Fibroblast of upper back skin (primary cell): ENCODE measurements at regions not wholly inside any gene's neighbourhood (a gene's known extent, or its start where the extent isn't known, plus 50 kb on each side); places are given as distances from the start of the nearest gene placed in this dataset.

Source experiments
- DNase-seq: peaks from one replicate; pipeline ENCODE4 v3.0.0-alpha.2; 2013

- DNase-seq, result no peak
Observed at GRCh38 chr5:54366707-54367106, 56.3 kb upstream of the ARL15 start.

- DNase-seq, result no peak
Observed at GRCh38 chr5:54363669-54364068, 53.3 kb upstream of the ARL15 start.

- peak; percentile 62 for DNase-seq
Observed at GRCh38 chr5:54362992-54363625, 52.7 kb upstream of the ARL15 start.

- DNase-seq, result peak; percentile 78
Observed at GRCh38 chr5:54362434-54362833, 52.1 kb upstream of the ARL15 start.

GRCh38 chr5:54361691-54362411 is 51.5 kb upstream of the ARL15 start:
- no peak for DNase-seq

GRCh38 chr5:54360925-54361662 is 50.7 kb upstream of the ARL15 start:
- DNase-seq, result no peak
